ENCODE measurements at regions not wholly inside any gene's neighbourhood (a gene's known extent, or its start where the extent isn't known, plus 50 kb on each side); places are given as distances from the start of the nearest gene placed in this dataset.

- Histone ChIP-seq H3K14ac (ENCODE audit: insufficient read length) (no peak overlapping the region), H4K5ac (ENCODE audit: insufficient read length, low read depth, low read length) (no peak overlapping the region), H2BK12ac (ENCODE audit: low read depth, low read length) (no peak overlapping the region), H2BK120ac (replicated peaks; ENCODE audit: low read depth, low read length) (no peak overlapping the region), H2AK5ac (ENCODE audit: low read depth, low read length) (no peak overlapping the region), H3K18ac (ENCODE audit: extremely low read depth, low read length) (no peak overlapping the region), H2AFZ (ENCODE audit: low read length) (no peak overlapping the region), H3K23ac (ENCODE audit: insufficient read length) (no peak overlapping the region), H2BK20ac (ENCODE audit: low read length) (no peak overlapping the region), H3K56ac (replicated peaks; ENCODE audit: insufficient read length, low read depth, low read length) (no peak overlapping the region), H3K4me1 (replicated peaks in 1 of 4; ENCODE audit: control insufficient read depth in 3 of 4, insufficient read depth in 4 of 4, low read length in 3 of 4) (no peaks in the 10 kb centered on the region), H2BK15ac (ENCODE audit: low read length) (no peak overlapping the region), H3K27ac (ENCODE audit: low read depth, low read length) (no peak overlapping the region), H3K4me3 (ENCODE audit: extremely low read depth in 1 of 4, insufficient read depth in 2 of 4, low read depth in 3 of 4, low read length in 4 of 4) (no peak overlapping the region), H3K27me3 (replicated peaks in 1 of 4; ENCODE audit: control insufficient read depth in 3 of 4, extremely low read depth in 1 of 4, insufficient read depth in 3 of 4, low read length in 3 of 4) (no peaks in the 10 kb centered on the region), H3K9ac (replicated peaks in 1 of 4; ENCODE audit: extremely low read depth in 1 of 4, low read depth in 3 of 4, low read length in 3 of 4) (no peak overlapping the region), H3K4me2 (ENCODE audit: insufficient read depth in 1 of 2, low read depth in 2 of 2, low read length in 2 of 2) (no peak overlapping the region), H3K79me1 (ENCODE audit: low read depth, low read length) (no peaks in the 10 kb centered on the region), H3K23me2 (ENCODE audit: low read depth, low read length) (no peaks in the 10 kb centered on the region), H3K79me2 (ENCODE audit: control insufficient read depth in 1 of 2, insufficient read depth in 2 of 2, low read length in 2 of 2) (no peaks in the 10 kb centered on the region), H2BK5ac (ENCODE audit: low read depth, low read length) (no peak overlapping the region), H4K91ac (replicated peaks; ENCODE audit: insufficient read length, low read length) (no peak overlapping the region), H3K4ac (replicated peaks; ENCODE audit: insufficient read length, low read depth, low read length) (no peak overlapping the region), H4K20me1 (replicated peaks in 1 of 2; ENCODE audit: control insufficient read depth in 1 of 2, insufficient read depth in 2 of 2, low read length in 2 of 2) (no peaks in the 10 kb centered on the region), H4K8ac (ENCODE audit: extremely low read depth, insufficient read depth, low read length) (no peak overlapping the region), H3K9me3 (ENCODE audit: insufficient read depth in 2 of 2, low read depth in 1 of 2, low read length in 1 of 2) (no peaks in the 10 kb centered on the region), H3K36me3 (ENCODE audit: control insufficient read depth in 2 of 4, insufficient read depth in 4 of 4, low read length in 3 of 4) (no peaks in the 10 kb centered on the region)
- no peak for TF ChIP-seq TBP (IDR thresholded peaks at IDR 0.05; ENCODE audit: low read depth, low read length)
- TF ChIP-seq SIN3A (conservative IDR thresholded peaks at IDR 0.05 in 1 of 2, IDR thresholded peaks at IDR 0.05 in 1 of 2; ENCODE audit: low read depth in 1 of 2, low read length in 2 of 2), result no peak
- no peak for TF ChIP-seq KDM5A (IDR thresholded peaks at IDR 0.05; ENCODE audit: low read length)
- TF ChIP-seq BRCA1 (IDR thresholded peaks at IDR 0.05; ENCODE audit: low read depth, low read length), result no peak
- TF ChIP-seq TCF12 (IDR thresholded peaks at IDR 0.05; ENCODE audit: low read depth, low read length), result no peak
- TF ChIP-seq SP2 (IDR thresholded peaks at IDR 0.05; ENCODE audit: low read length), result no peak
- no peak for TF ChIP-seq KDM1A (IDR thresholded peaks at IDR 0.05; ENCODE audit: borderline replicate concordance, low read length)
- TF ChIP-seq GABPA (IDR thresholded peaks at IDR 0.05; ENCODE audit: borderline replicate concordance, insufficient read depth, low read length), result no peak
- TF ChIP-seq CEBPB (IDR thresholded peaks at IDR 0.05; ENCODE audit: low read depth, low read length), result no peak
- no peak for TF ChIP-seq CHD2 (IDR thresholded peaks at IDR 0.05; ENCODE audit: low read length)
- no peak for TF ChIP-seq EZH2 (IDR thresholded peaks at IDR 0.05; ENCODE audit: low read depth, low read length, severe bottlenecking)
- no peak for TF ChIP-seq NRF1 (IDR thresholded peaks at IDR 0.05; ENCODE audit: low read depth, low read length)
- TF ChIP-seq BCL11A (IDR thresholded peaks at IDR 0.05; ENCODE audit: low read depth in 2 of 2, low read length in 2 of 2), result no peak
- no peak for TF ChIP-seq ASH2L (IDR thresholded peaks at IDR 0.05; ENCODE audit: low read length)
- no peak for TF ChIP-seq JUND (IDR thresholded peaks at IDR 0.05; ENCODE audit: low read length)
- no peak for TF ChIP-seq NANOG (IDR thresholded peaks at IDR 0.05; ENCODE audit: insufficient read depth, low read depth, low read length, poor library complexity, severe bottlenecking)
- WGBS, 2 experiments (ENCODE audit: extremely low coverage in 1 of 2, insufficient coverage in 1 of 2, insufficient read length in 1 of 2, insufficient replicate concordance in 2 of 2, low coverage in 1 of 2, low lambda C conversion rate in 2 of 2, missing lambda C conversion rate in 1 of 2), result 85% methylated on average over 5 of the region's 5 CpGs; no CpG with 5 or more reads in 1 of the 2 experiments
- DNase-seq (ENCODE audit: low read depth in 1 of 2, low spot score in 2 of 2) (no peak), FAIRE-seq (no peak)
- CTCF ChIA-PET (ENCODE audit: partially characterized antibody), result interaction anchor here (1.4 to 2.1 kb wide), 2 partner anchors 12 to 25 kb away, joined by 4 to 12 read pairs; no protein-coding TSS in a partner anchor
- POLR2A ChIA-PET (ENCODE audit: partially characterized antibody), result no interaction called here
Observed at GRCh38 chr12:104815935-104816334, 142.2 kb downstream of the SLC41A2 start.

Measured in H1 (cell line).